SKM-1 (cell line): ENCODE measurements at regions not wholly inside any gene's neighbourhood (a gene's known extent, or its start where the extent isn't known, plus 50 kb on each side); places are given as distances from the start of the nearest gene placed in this dataset.
A peak's percentile ranks its signal among the peaks of the same experiment; 100 is the strongest.

Source experiments
- DNase-seq: peaks from one replicate; lab custom pipeline; 2025; ENCODE audit not compliant: unreplicated experiment; lab: John Stamatoyannopoulos, UW

- DNase-seq = no peak
Observed at GRCh38 chr4:173934933-173935620, 348.4 kb downstream of the FBXO8 start.

- no peak for DNase-seq
Observed at GRCh38 chr4:173934201-173934600, 349.3 kb downstream of the FBXO8 start.

- no peak for DNase-seq
Observed at GRCh38 chr4:173932701-173933100, 350.8 kb downstream of the FBXO8 start.

- DNase-seq = no peak
Observed at GRCh38 chr4:173930329-173930967, 353.0 kb downstream of the FBXO8 start.

- DNase-seq = no peak
Observed at GRCh38 chr4:173929921-173930320, 353.5 kb downstream of the FBXO8 start.

GRCh38 chr4:173924561-173924960 is 358.9 kb downstream of the FBXO8 start:
- DNase-seq = no peak

GRCh38 chr4:173919861-173920260 is 363.6 kb downstream of the FBXO8 start:
- DNase-seq = no peak

- DNase-seq = no peak
Observed at GRCh38 chr4:173919196-173919595, 364.3 kb downstream of the FBXO8 start.

- no peak for DNase-seq
Observed at GRCh38 chr4:173917255-173917960, 366.1 kb downstream of the FBXO8 start.

- no peak for DNase-seq
Observed at GRCh38 chr4:173913496-173913895, 370.0 kb downstream of the FBXO8 start.

- no peak for DNase-seq
Observed at GRCh38 chr4:173912384-173912783, 371.1 kb downstream of the FBXO8 start.

- peak; percentile 84 for DNase-seq
Observed at GRCh38 chr4:173910891-173911290, 372.6 kb downstream of the FBXO8 start.

- peak; percentile 84 for DNase-seq
Observed at GRCh38 chr4:173909294-173909693, 374.2 kb downstream of the FBXO8 start.

GRCh38 chr4:173899813-173900212 is 369.8 kb upstream of the HAND2 start:
- no peak for DNase-seq

GRCh38 chr4:173891072-173891471 is 361.0 kb upstream of the HAND2 start:
- DNase-seq = no peak

- no peak for DNase-seq
Observed at GRCh38 chr4:173883821-173884220, 353.8 kb upstream of the HAND2 start.

- DNase-seq = no peak
Observed at GRCh38 chr4:173880897-173881296, 350.9 kb upstream of the HAND2 start.

- DNase-seq = no peak
Observed at GRCh38 chr4:173879509-173879908, 349.5 kb upstream of the HAND2 start.

GRCh38 chr4:173878701-173879100 is 348.7 kb upstream of the HAND2 start:
- no peak for DNase-seq

GRCh38 chr4:173871643-173872042 is 341.6 kb upstream of the HAND2 start:
- DNase-seq = no peak

GRCh38 chr4:173866322-173867026 is 336.4 kb upstream of the HAND2 start:
- no peak for DNase-seq

- DNase-seq = no peak
Observed at GRCh38 chr4:173862754-173863153, 332.7 kb upstream of the HAND2 start.
